Erythroblast (primary cell): ENCODE measurements at regions not wholly inside any gene's neighbourhood (a gene's known extent, or its start where the extent isn't known, plus 50 kb on each side); places are given as distances from the start of the nearest gene placed in this dataset.

Experiments used
- GATA1 ChIP-seq: IDR thresholded peaks from 2 replicates; pipeline ENCODE4 v1.6.1; 2011; ENCODE audit warnings: low read depth, mild to moderate bottlenecking, control low read depth, low read length, moderate library complexity
- POLR2A ChIP-seq: IDR thresholded peaks from 2 replicates; pipeline ENCODE4 v1.6.1; 2011; ENCODE audit warnings: mild to moderate bottlenecking, low read length

DNA sequence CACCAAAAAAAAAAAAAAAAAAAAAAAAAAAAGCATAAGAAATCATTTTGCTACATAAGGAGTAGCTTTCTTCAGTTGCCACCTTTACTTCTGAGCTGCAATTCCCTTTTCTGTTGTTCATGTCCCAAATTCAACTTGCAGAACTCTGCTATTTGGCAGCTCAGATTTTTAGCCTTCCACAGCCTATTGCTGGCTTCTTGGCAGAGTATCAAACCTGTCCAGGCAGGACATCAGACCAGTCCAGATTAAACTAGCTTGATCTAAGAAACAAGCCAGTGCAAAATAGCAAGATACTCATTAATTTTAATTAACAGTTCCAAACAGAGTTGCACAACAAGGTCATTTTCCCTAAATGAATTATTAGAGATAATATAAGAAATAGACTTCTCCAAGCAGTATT lies 123.6 kb upstream of the NR3C2 start:
- TF ChIP-seq POLR2A = no peak
- TF ChIP-seq GATA1 = no peak
